Neural cell (in vitro differentiated cells): ENCODE measurements at regions not wholly inside any gene's neighbourhood (a gene's known extent, or its start where the extent isn't known, plus 50 kb on each side); places are given as distances from the start of the nearest gene placed in this dataset.

Experiments
- EZH2 ChIP-seq: fragments of 200-600, 300-800 bp; shearing (Covaris generic), sonication (generic); IDR thresholded peaks from 2 replicates; pipeline ENCODE4 v1.6.1; 2014; ENCODE audit warnings: antibody characterized with exemption, low read length, borderline replicate concordance, mild to moderate bottlenecking; ENCODE audit not compliant: insufficient read depth, poor library complexity, severe bottlenecking
- POLR2AphosphoS5 ChIP-seq: IDR thresholded peaks from 2 replicates; pipeline ENCODE4 v1.6.1; 2012
- TAF1 ChIP-seq: IDR thresholded peaks from 2 replicates; pipeline ENCODE4 v1.6.1; 2012; ENCODE audit warnings: low read depth
- TF ChIP-seq, protein P1 (sequence below): fragments of 450-650 bp; IDR thresholded peaks from 2 replicates; pipeline ENCODE4 v1.5.1; 2014; ENCODE audit warnings: antibody characterized with exemption, mild to moderate bottlenecking, moderate library complexity; ENCODE audit not compliant: poor library complexity, severe bottlenecking
- TF ChIP-seq, protein P2 (sequence below): IDR thresholded peaks from 2 replicates; pipeline ENCODE4 v1.6.1; 2012; ENCODE audit warnings: borderline replicate concordance

GRCh38 chr12:46990211-46990610 lies 89.2 kb upstream of the PCED1B start:
- TF ChIP-seq TAF1 = no peak
- TF ChIP-seq, protein P1, sequence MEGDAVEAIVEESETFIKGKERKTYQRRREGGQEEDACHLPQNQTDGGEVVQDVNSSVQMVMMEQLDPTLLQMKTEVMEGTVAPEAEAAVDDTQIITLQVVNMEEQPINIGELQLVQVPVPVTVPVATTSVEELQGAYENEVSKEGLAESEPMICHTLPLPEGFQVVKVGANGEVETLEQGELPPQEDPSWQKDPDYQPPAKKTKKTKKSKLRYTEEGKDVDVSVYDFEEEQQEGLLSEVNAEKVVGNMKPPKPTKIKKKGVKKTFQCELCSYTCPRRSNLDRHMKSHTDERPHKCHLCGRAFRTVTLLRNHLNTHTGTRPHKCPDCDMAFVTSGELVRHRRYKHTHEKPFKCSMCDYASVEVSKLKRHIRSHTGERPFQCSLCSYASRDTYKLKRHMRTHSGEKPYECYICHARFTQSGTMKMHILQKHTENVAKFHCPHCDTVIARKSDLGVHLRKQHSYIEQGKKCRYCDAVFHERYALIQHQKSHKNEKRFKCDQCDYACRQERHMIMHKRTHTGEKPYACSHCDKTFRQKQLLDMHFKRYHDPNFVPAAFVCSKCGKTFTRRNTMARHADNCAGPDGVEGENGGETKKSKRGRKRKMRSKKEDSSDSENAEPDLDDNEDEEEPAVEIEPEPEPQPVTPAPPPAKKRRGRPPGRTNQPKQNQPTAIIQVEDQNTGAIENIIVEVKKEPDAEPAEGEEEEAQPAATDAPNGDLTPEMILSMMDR = no peak
- TF ChIP-seq, protein P2, sequence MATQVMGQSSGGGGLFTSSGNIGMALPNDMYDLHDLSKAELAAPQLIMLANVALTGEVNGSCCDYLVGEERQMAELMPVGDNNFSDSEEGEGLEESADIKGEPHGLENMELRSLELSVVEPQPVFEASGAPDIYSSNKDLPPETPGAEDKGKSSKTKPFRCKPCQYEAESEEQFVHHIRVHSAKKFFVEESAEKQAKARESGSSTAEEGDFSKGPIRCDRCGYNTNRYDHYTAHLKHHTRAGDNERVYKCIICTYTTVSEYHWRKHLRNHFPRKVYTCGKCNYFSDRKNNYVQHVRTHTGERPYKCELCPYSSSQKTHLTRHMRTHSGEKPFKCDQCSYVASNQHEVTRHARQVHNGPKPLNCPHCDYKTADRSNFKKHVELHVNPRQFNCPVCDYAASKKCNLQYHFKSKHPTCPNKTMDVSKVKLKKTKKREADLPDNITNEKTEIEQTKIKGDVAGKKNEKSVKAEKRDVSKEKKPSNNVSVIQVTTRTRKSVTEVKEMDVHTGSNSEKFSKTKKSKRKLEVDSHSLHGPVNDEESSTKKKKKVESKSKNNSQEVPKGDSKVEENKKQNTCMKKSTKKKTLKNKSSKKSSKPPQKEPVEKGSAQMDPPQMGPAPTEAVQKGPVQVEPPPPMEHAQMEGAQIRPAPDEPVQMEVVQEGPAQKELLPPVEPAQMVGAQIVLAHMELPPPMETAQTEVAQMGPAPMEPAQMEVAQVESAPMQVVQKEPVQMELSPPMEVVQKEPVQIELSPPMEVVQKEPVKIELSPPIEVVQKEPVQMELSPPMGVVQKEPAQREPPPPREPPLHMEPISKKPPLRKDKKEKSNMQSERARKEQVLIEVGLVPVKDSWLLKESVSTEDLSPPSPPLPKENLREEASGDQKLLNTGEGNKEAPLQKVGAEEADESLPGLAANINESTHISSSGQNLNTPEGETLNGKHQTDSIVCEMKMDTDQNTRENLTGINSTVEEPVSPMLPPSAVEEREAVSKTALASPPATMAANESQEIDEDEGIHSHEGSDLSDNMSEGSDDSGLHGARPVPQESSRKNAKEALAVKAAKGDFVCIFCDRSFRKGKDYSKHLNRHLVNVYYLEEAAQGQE = no peak
- no peak for TF ChIP-seq POLR2AphosphoS5
- TF ChIP-seq EZH2 = no peak
